ENCODE measurements at regions not wholly inside any gene's neighbourhood (a gene's known extent, or its start where the extent isn't known, plus 50 kb on each side); places are given as distances from the start of the nearest gene placed in this dataset.

- DNase-seq (ENCODE audit: low read depth in 4 of 4, low spot score in 3 of 4), result no peak
These were observed 135.2 kb upstream of the RBMS1 start for GRCh38 chr2:160628811-160629210.

DNA sequence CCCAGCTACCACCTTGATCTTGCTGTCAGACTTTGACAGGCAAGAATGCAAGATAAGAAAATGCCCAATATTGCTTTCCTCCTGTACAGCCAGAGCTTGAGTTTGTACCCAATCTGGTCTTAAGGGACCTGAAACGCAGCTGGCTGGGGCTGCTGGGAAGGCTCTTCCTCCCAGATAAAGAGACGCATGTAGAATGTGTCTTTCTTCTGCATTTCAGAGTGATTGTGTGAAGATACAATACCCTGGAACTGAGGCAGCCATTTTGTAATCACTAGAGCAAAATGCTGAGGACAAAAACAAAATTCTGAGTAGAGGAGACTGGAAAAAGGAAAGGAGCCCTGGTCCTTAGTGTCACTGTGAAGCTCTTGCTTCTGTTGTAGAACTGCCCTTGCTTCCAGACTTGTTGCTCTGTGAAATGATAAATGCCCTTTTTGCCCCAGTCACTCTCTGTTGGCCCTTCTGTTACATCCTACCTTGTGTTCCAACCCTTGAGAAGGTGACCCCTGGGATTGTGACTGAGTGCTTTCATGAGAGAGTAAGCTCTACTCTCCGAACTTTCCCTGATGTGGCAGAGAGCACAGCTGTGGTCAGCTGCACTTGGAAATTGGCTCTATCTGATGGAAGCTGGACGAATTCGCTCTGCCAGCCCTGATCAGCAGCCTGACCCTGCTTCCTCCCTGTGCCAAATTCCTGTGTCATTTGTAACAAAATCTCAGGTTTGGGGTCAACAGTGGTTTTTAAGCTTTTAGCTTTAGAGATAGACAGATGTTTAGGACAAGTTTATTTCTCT is 137.4 kb upstream of the RBMS1 start:
- DNase-seq (ENCODE audit: low read depth in 4 of 4, low spot score in 3 of 4), result peak in 1 of 4 donors; percentile 16

DNA sequence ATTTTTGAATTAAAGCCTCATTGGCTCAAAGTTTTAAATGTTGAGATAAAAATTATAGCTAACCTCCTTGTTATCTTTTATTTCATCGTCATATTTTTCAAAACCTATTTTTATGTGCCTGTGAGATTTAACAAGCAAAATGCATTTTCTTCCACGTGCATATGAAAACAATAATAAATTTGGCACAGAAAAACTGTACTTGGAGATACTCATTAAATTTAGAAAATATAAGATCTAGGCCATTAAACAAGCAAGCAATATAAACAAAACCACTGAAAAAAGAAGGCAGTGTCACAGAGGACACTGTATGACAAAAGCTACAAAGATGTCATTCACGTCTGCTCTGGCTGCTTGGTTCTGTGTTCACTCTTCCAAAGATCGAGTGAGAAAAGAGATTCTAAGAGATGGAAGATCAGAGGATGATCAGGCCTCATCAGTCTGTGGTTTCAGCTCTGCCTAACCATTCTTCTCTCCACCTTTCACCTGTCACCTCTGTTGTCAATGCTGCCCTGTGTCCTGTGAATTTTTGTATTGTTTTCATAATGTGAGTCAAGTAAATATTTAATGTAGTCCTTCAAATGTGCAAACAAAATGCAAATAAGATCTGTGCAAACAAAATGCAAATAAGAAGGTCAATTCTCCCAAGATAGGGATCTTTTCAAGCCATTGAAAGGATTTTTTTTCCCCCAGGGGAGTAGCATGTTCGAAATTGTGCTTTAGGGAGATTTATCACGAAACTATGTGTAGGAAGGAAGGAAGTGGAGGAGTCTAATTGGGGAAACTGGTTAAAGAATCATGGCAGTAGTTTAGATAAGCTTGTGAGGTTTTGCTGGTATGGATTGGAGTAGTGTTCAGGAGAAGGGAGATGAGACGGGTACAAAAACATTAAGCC is 138.7 kb upstream of the RBMS1 start:
- DNase-seq (ENCODE audit: low read depth in 4 of 4, low spot score in 3 of 4), result no peak

DNA sequence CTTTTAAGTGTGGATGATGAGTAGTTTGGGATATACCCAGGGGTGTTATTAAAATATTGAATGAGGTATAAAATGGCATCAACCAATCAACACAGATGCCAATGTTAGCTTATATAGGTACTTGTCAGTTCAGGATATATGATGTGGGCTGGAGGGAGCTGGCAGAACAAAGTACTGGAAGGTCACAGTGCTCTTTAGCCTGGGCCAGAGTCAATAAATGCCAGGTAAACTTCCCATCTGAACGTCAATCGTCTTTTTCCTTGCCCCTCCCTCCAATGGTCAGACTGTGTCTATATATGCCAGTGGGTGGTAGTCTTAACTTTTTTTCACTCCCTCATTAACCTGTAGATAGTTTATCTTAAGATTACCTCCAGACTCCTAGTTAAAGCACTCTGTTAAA is 140.8 kb upstream of the RBMS1 start:
- no peak for DNase-seq (ENCODE audit: low read depth in 4 of 4, low spot score in 3 of 4)

DNA sequence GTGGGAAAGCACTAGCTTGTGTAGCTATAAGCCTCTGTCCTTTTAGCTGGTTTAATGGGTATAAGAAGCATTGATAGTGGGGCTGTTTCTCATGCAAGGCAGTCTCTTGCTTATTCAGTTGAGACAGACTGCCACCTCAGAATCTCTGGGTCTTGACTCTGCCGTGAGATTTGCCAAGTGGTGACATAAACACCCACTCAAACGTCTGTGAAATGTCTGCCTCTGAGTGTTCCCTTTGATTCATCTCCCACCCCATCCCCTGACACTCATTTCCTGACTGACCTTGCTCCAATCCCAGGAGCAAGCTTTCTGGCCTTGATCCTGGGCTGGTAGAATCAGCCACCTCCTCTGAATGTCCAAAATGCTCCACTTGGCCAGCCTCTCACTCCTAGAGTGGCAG is 141.9 kb upstream of the RBMS1 start:
- no peak for DNase-seq (ENCODE audit: low read depth in 4 of 4, low spot score in 3 of 4)

GRCh38 chr2:160639472-160639871 is 145.9 kb upstream of the RBMS1 start:
- no peak for DNase-seq (ENCODE audit: low read depth in 4 of 4, low spot score in 3 of 4)

DNA sequence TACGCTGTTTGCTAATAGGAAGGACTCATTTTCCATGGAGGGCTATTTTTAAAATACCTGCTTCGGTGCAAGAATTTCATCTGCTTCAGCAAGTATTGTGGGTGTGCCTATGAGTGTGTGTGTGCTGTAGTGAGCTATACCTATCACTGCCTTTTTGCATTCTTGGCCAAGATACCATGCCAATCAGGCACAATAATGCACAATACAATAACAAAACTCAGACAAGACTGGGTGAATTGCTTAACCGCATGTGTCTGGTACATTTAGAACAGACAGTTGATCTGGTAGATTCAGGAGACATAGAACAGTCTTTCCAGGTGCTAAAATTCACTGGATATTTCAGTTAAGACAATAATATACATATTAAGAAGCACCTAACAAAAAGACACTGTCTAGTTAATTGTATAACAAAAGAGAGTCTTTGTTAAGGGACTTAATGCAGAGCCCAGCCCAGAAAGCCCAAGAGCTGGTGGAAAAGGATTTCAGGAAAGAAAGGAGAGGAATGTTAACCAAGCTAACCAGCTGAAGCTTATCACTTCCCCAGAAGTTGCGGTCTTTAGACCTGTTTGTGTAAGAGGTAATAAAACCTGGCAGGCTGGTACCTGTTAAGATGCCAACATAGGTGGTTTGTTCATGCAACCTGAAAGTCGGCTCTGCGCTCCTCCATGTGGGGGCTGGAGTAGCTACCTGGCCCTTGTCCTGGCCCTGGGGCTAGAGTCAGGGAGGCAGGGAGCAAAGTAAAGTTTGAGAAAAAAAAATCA is 153.3 kb upstream of the RBMS1 start:
- no peak for DNase-seq (ENCODE audit: low read depth in 4 of 4, low spot score in 3 of 4)

DNA sequence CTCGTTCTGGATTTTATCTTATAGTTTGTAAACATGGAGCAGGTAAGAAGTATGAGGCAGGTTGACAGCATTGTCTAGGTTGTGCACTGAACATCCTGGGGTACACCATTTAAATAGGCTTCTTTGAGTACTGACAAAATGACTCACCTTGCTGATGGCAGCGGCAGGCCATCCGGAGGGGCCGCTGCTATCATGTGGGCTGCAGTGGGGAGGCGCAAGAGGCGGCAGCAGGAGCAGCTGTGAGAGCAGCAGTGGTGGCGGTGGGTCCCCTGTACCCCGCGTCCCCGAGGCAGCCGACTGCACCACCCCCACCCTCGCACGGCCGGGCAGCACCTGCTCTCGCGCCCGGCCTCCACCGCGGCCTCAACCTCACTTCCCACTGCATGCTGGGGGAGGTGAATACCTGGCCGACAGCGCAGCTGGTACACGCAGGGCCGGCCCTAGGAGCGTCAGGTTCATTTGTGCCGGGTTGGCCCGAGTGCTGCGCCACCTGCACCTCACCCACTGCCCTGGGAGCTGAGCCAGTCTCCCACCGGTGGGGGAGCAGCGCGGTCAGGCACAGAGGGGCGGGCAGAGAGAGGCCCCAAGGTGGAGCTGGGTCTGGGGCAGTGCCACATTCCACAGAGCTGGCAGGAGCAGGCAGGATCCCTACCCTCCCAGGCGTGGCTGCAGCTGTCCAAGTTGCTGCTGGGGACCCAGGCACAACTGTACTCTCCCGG is 154.5 kb upstream of the RBMS1 start:
- no peak for DNase-seq (ENCODE audit: low read depth in 4 of 4, low spot score in 3 of 4)

DNA sequence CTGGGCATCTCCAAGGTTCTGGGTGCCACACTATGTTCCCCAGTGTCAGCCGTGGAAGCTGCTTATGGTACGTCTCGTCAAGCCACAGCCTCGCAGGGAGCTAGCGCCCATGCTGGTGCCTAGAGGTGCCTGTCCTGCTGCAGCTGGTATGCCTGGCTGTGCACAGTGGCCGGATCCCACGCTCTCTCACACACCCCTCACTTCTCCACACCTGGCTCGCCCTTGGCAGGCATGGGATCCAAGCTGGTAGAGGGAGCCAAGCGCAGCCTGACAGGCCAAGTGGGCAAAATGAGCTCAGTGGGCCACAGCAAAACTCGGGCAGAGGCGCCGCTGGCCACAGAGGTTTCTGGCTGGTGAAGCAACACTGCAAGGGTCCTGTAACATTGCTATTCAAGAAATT is 156.1 kb upstream of the RBMS1 start:
- no peak for DNase-seq (ENCODE audit: low read depth in 4 of 4, low spot score in 3 of 4)

GRCh38 chr2:160650196-160651118 is 156.8 kb upstream of the RBMS1 start:
- DNase-seq (ENCODE audit: low read depth in 4 of 4, low spot score in 3 of 4), result no peak

- DNase-seq (ENCODE audit: low read depth in 4 of 4, low spot score in 3 of 4), result no peak
These were observed 158.0 kb upstream of the RBMS1 start for GRCh38 chr2:160651416-160652200.

DNA sequence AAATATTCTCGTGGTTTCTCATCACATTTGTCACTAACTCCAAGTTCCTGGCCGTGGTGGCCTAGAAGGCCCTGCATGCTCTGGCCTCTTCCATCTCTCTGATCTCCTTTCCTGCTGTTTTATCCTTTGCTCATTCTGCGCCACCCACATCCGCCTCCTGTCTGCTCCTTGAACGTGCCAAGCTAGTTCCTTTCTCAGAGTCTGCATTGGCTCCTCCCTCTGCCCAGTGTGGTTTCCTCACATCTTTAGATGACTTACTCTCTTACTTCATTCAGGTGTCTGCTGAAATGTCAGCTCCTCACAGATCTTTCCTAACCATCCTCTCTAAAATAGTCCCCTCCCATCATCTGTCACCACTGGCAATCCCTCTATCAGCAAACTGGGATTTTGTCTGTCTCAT is 158.6 kb upstream of the RBMS1 start:
- DNase-seq (ENCODE audit: low read depth in 4 of 4, low spot score in 3 of 4), result no peak

DNA sequence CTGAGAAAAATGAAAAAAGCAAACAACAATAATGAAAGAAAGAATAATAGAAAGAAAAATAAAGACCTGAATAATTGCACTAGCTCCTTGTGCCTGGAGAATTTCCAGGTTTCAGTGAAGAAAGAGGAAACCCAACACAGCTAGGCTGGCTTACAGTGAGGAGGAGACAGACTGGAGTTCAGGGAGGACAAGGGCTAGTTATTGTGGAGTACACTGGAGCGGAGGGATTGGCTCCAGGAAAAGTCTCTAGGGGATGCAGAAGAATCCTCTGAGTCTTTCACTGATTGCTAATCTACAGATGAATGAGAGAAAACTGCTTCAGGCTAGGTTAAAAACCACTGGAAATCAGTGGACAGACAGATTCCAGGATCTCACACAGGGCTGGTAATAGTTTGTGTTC is 163.6 kb upstream of the RBMS1 start:
- DNase-seq (ENCODE audit: low read depth in 4 of 4, low spot score in 3 of 4), result no peak

DNA sequence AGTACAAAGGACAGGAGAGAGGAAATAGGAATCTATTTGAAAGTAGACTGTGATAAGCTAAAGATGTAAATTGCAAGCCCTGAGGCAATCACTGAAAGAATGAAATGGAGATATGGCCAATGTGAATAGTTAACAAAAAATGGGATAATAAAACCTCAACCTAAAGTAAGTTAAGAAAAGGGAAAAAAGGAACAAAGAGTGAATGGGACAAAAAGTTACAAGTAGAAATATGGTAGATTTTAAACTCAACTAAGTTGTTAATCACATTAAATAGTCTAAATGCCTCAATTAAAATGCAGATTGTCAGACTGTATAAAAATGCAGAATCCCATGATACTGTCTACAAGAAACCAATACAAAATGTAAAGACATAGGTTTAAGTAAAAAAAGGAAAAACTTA is 165.2 kb upstream of the RBMS1 start:
- DNase-seq (ENCODE audit: low read depth in 4 of 4, low spot score in 3 of 4), result no peak

- no peak for DNase-seq (ENCODE audit: low read depth in 4 of 4, low spot score in 3 of 4)
These were observed 167.1 kb upstream of the RBMS1 start for GRCh38 chr2:160660741-160661140.

- DNase-seq (ENCODE audit: low read depth in 4 of 4, low spot score in 3 of 4), result no peak
These were observed 171.1 kb upstream of the RBMS1 start for GRCh38 chr2:160664603-160665140.

DNA sequence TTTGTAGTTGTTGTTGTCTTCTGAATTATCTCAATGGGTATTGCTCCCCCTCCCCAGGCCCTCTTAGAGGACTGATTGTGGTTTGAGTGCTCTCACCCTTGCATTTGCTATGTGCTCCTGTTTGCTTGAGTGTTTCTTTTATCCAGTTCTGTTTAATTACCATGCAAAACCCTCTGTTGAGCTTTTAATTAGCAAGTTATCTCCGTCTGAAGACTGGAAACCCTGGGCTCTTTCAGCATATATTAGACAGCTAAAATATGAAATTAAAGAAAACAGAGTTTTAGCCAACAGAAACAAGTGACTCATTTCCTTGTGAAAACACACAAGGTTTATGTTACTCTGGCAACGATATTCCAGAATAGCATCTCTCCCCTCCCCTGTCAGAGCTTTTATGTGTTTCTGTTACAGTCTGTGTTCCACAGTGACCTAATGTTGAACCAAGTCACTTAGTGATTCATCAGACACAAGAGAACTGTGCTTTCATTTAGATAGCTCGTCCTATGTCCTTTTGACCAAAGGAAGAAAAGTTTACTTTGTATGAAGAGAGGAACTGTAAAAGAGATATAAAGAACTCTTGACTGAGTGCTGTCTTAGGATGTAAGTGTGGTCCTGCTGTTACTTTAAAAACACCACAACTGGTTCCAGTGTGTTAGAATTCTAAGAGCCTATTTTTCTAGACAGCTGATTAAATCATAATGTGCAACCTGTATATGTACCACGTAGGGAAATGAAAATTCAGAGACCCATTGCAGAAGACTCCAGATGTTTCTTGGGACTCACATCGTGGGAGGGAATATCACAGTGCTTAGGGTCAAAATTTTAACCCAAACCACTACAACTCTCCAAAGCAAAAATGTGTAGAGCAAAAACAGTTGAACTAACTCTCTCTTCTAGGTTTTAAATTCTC is 172.8 kb upstream of the RBMS1 start:
- DNase-seq (ENCODE audit: low read depth in 4 of 4, low spot score in 3 of 4), result peak; percentile 63 to 84 (median 74)

Data from left renal pelvis (tissue), 4 donors.